T-cell (primary cell): ENCODE measurements at regions not wholly inside any gene's neighbourhood (a gene's known extent, or its start where the extent isn't known, plus 50 kb on each side); places are given as distances from the start of the nearest gene placed in this dataset.
"Not testable (repeated sequence)": the region's sequence is repeated elsewhere in the genome, so short reads cannot be mapped to it uniquely, and the experiment has no call there.

Experiments used
- ATAC-seq, 4 experiments: fragments of 200-7000 bp in 3 of 4; fragments of 150-1000 bp in 1 of 4; cut with Tn5 transposase; replicated peaks in 1 of 4; 1 replicate in 3 of 4; 2 replicates in 1 of 4; pipeline ENCODE4 v1.10.0; 2021; ENCODE audit warnings: moderate library complexity in 3 of 4, mild to moderate bottlenecking in 2 of 4, moderate number of reproducible peaks in 1 of 4
- CTCF ChIA-PET, 2 donors: fragments of 300-600 bp; sonication (Branson Sonifier 250); formaldehyde crosslinking; loops; one replicate each; lab custom pipeline; 2022; ENCODE audit warnings: antibody characterized with exemption in 2 of 2; lab: Charles Lee
- POLR2A ChIA-PET, 2 donors: fragments of 300-600 bp; sonication (Branson Sonifier 250); formaldehyde crosslinking; loops; one replicate each; lab custom pipeline; 2022; ENCODE audit warnings: antibody characterized with exemption in 2 of 2; lab: Charles Lee
- DNase-seq, 35 experiments: peaks; one replicate each; pipeline versions ENCODE4 v3.0.0 to v3.0.0-alpha.2; 2013 to 2023
- H3K27ac ChIP-seq: one replicate; pipeline ENCODE4 v1.5.1; 2013; ENCODE audit warnings: low read length
- H3K27me3 ChIP-seq, 2 experiments: replicated peaks in 1 of 2; 1 replicate in 1 of 2; 2 replicates in 1 of 2; pipeline versions ENCODE4 v1.6.1 to v1.7.0; 2013; ENCODE audit warnings: low read length in 1 of 2, mixed read lengths in 1 of 2; ENCODE audit not compliant: control insufficient read depth in 2 of 2, insufficient read depth in 2 of 2; ENCODE audit errors: extremely low read depth in 1 of 2
- H3K36me3 ChIP-seq, 2 donors: 1 replicate in 1 of 2; 2 replicates in 1 of 2; pipeline versions ENCODE4 v1.6.1 to v1.7.0; 2013; ENCODE audit warnings: low read length in 1 of 2; ENCODE audit not compliant: control insufficient read depth in 2 of 2, insufficient read depth in 1 of 2; ENCODE audit errors: extremely low read depth in 1 of 2
- H3K4me1 ChIP-seq, 2 experiments: 1 replicate in 1 of 2; 2 replicates in 1 of 2; pipeline versions ENCODE4 v1.6.1 to v1.7.0; 2013; ENCODE audit warnings: low read length in 2 of 2, mixed read lengths in 1 of 2; ENCODE audit not compliant: insufficient read depth in 2 of 2, control insufficient read depth in 1 of 2; ENCODE audit errors: extremely low read depth in 1 of 2
- H3K4me3 ChIP-seq, 2 donors: 1 replicate in 1 of 2; 2 replicates in 1 of 2; pipeline versions ENCODE4 v1.5.1 to v1.7.0; 2013; ENCODE audit warnings: mild to moderate bottlenecking in 2 of 2, low read length in 1 of 2, moderate library complexity in 1 of 2; ENCODE audit not compliant: control insufficient read depth in 1 of 2; ENCODE audit errors: extremely low read depth in 1 of 2
- H3K9me3 ChIP-seq: 2 replicates; pipeline ENCODE4 v1.7.0; 2013
- H3K27ac Mint-ChIP-seq, 2 donors: one replicate each; pipeline ENCODE4 v1.8.0; 2020 to 2021; ENCODE audit warnings: mild to moderate bottlenecking in 2 of 2, mixed read lengths in 2 of 2
- H3K27me3 Mint-ChIP-seq, 2 donors: one replicate each; pipeline ENCODE4 v1.8.0; 2021 to 2022; ENCODE audit warnings: mixed read lengths in 2 of 2
- H3K36me3 Mint-ChIP-seq: one replicate; pipeline ENCODE4 v1.8.0; 2021; ENCODE audit warnings: mixed read lengths
- H3K4me1 Mint-ChIP-seq, 3 donors: one replicate each; pipeline ENCODE4 v1.8.0; 2020 to 2022; ENCODE audit warnings: mixed read lengths in 3 of 3, mild to moderate bottlenecking in 1 of 3
- H3K4me3 Mint-ChIP-seq, 3 donors: one replicate each; pipeline ENCODE4 v1.8.0; 2020 to 2022; ENCODE audit warnings: mild to moderate bottlenecking in 3 of 3, mixed read lengths in 3 of 3, moderate library complexity in 3 of 3
- H3K9me3 Mint-ChIP-seq, 3 donors: one replicate each; pipeline ENCODE4 v1.8.0; 2020 to 2022; ENCODE audit warnings: mixed read lengths in 3 of 3
- WGBS: methylation state at CpG from one replicate; pipeline ENCODE4 v1.1.5; 2013; ENCODE audit warnings: missing lambda C conversion rate; ENCODE audit not compliant: insufficient coverage; 5-methylcytosine and 5-hydroxymethylcytosine counted together

DNA sequence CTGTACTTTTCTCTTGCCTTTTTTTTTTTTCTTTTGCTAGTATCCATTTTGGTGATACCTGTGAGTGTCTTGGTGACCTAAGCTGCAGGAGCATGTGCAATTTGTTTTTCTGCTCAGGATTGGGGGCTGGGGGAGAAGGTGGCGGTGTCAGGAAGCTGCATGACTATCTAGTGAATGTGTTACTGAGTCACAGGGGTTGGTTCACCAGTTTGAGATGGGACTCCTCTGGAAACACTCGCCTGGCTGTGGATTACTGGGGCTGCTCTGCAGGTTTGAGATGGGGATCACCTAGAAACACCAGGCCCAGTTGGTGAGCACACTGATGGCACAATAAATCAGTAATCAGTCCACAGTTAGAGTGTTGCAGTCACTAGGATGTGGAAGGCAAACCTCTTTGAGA is 447.9 kb downstream of the SPATA31D1 start:
- ChIA-PET CTCF (no interaction called here), POLR2A (interaction anchor here in 1 of 2 donors (0.6 kb wide), 1 partner anchor 11 kb away, joined by 3 read pairs; no protein-coding TSS in a partner anchor)
- Histone ChIP-seq H3K9me3 (no peaks in the 10 kb centered on the region), H3K27ac (no peak overlapping the region), H3K4me3 (no peak overlapping the region), H3K4me1 (no peaks in the 10 kb centered on the region), H3K36me3 (no peaks in the 10 kb centered on the region), H3K27me3 (no peaks in the 10 kb centered on the region)
- H3K4me3 Mint-ChIP-seq = no peak overlapping the region
- 67% methylated on average over 2 of the region's 2 CpGs for WGBS
- no peaks in the 10 kb centered on the region for H3K4me1 Mint-ChIP-seq
- no peak overlapping the region for H3K27ac Mint-ChIP-seq
- H3K27me3 Mint-ChIP-seq = no peaks in the 10 kb centered on the region
- ATAC-seq (no peak), DNase-seq (no peak)
- no peaks in the 10 kb centered on the region for H3K36me3 Mint-ChIP-seq
- peaks cover 18 to 38% (median 22%) of the 10 kb centered on the region in 3 donors for H3K9me3 Mint-ChIP-seq

DNA sequence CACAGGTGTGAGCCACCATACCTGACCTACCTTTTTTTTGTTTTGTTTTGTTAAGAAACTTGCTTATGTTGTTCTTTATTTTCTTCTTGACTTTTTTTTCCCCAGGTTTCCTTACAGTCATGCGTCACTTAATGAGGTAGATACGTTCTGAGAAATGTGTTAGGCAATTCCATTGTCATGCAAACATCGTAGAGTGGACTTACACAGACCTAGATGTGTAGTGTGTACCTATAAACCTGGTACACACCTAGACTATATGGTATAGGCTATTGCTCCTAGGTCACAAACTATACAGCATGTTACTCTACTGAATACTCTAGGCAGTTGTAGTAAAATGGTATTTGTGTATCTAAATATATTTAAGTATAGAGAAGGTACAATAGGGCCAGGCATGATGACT is 448.6 kb downstream of the SPATA31D1 start:
- POLR2A ChIA-PET, DNase-seq, H3K36me3 ChIP-seq, H3K27ac Mint-ChIP-seq, CTCF ChIA-PET, H3K4me1 ChIP-seq, H3K27me3 ChIP-seq, H3K4me1 Mint-ChIP-seq, H3K4me3 Mint-ChIP-seq, H3K27me3 Mint-ChIP-seq, H3K9me3 ChIP-seq, ATAC-seq, H3K4me3 ChIP-seq, H3K27ac ChIP-seq, H3K36me3 Mint-ChIP-seq: not testable (repeated sequence)
- whole genome bisulfite sequencing = no CpG with 5 or more reads among the region's 3 CpGs
- H3K9me3 Mint-ChIP-seq = peaks cover 18 to 42% (median 22%) of the 10 kb centered on the region in 3 donors

DNA sequence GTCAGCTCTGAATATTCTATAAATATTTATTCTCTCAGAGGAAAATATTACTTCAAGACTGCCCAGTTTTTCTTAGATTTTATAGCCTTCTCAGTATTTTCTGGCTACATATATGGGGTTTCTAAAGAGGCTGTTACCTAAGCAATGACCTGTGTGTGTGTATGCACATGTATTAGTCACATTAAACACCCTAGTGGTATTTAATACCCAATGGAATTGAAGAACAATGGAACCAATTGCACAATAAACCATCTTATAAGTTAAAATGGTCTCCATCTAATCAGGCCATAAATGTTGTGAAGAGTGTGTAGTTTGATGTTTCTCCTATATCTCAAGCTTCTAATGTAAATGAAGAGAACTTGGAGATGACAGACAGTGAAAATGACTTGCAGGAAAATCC is 450.0 kb downstream of the SPATA31D1 start:
- no peaks in the 10 kb centered on the region for H3K36me3 Mint-ChIP-seq
- no peak overlapping the region for H3K27ac Mint-ChIP-seq
- no peak overlapping the region for H3K4me3 Mint-ChIP-seq
- no peak overlapping the region for H3K4me3 ChIP-seq
- ATAC-seq (no peak), DNase-seq (no peak)
- H3K36me3 ChIP-seq = no peaks in the 10 kb centered on the region
- H3K4me1 Mint-ChIP-seq = no peaks in the 10 kb centered on the region
- no peaks in the 10 kb centered on the region for H3K27me3 Mint-ChIP-seq
- POLR2A ChIA-PET = no interaction called here
- H3K9me3 Mint-ChIP-seq = peaks cover 25 to 48% (median 26%) of the 10 kb centered on the region in 3 donors
- H3K27ac ChIP-seq = no peak overlapping the region
- CTCF ChIA-PET = no interaction called here
- no peaks in the 10 kb centered on the region for H3K4me1 ChIP-seq
- no peaks in the 10 kb centered on the region for H3K9me3 ChIP-seq
- H3K27me3 ChIP-seq = no peaks in the 10 kb centered on the region

DNA sequence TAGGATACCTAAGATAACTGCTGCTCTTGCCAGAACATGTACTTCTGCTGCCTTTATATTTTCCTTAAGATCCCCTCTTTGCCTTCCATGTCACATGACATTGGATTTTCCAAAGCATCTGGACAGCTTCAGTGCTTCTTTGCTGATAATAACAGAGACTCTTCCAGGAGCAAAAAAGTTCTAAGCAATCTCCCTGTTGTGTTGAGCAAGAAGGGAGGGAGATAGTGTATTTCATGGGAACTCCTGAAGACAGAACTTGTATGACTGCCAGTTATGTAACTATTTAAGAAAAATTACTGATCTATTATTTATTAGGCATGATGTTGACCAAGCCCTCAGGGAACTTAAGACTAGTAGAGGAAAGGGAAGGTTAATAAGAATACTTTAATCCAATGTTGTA is 454.7 kb downstream of the SPATA31D1 start:
- H3K4me3 Mint-ChIP-seq = no peak overlapping the region
- Histone ChIP-seq H3K9me3 (no peaks in the 10 kb centered on the region), H3K27ac (no peak overlapping the region), H3K4me1 (no peaks in the 10 kb centered on the region), H3K36me3 (no peaks in the 10 kb centered on the region), H3K27me3 (no peaks in the 10 kb centered on the region), H3K4me3 (no peak overlapping the region)
- H3K27me3 Mint-ChIP-seq = no peaks in the 10 kb centered on the region
- ChIA-PET POLR2A (no interaction called here), CTCF (no interaction called here)
- no peak overlapping the region for H3K27ac Mint-ChIP-seq
- H3K4me1 Mint-ChIP-seq = no peaks in the 10 kb centered on the region
- ATAC-seq (no peak), DNase-seq (no peak)
- peaks cover 33 to 47% (median 37%) of the 10 kb centered on the region in 3 donors for H3K9me3 Mint-ChIP-seq
- H3K36me3 Mint-ChIP-seq = no peaks in the 10 kb centered on the region

DNA sequence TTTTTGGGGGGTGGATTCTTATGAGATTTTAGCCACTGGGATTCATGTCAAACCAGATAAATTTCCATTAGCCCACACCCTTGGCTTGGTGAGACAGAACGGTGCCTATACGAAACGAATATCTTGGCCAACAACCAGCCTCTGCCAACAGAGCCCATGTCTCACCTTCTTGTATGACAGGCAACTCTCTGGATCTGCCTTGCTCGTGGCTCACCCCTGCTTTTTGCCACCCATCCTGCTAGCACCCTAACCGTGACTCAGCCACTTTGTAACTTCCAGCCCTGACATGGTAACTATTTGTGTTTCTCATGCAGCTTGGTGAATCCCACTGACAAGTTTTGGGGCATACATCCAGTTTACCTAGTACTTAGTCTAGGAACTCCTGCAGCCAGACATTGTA is 457.0 kb downstream of the SPATA31D1 start:
- Mint-ChIP-seq H3K4me3 (no peak overlapping the region), H3K4me1 (no peaks in the 10 kb centered on the region), H3K9me3 (peaks cover 23 to 40% (median 23%) of the 10 kb centered on the region in 3 donors), H3K36me3 (no peaks in the 10 kb centered on the region), H3K27me3 (no peaks in the 10 kb centered on the region), H3K27ac (no peak overlapping the region)
- DNase-seq (no peak), ATAC-seq (no peak)
- no peaks in the 10 kb centered on the region for H3K4me1 ChIP-seq
- CTCF ChIA-PET = no interaction called here
- POLR2A ChIA-PET = no interaction called here
- 73% methylated on average over 5 of the region's 5 CpGs for WGBS
- no peak overlapping the region for H3K27ac ChIP-seq
- H3K36me3 ChIP-seq = no peaks in the 10 kb centered on the region
- H3K27me3 ChIP-seq = no peaks in the 10 kb centered on the region
- no peak overlapping the region for H3K4me3 ChIP-seq
- no peaks in the 10 kb centered on the region for H3K9me3 ChIP-seq

DNA sequence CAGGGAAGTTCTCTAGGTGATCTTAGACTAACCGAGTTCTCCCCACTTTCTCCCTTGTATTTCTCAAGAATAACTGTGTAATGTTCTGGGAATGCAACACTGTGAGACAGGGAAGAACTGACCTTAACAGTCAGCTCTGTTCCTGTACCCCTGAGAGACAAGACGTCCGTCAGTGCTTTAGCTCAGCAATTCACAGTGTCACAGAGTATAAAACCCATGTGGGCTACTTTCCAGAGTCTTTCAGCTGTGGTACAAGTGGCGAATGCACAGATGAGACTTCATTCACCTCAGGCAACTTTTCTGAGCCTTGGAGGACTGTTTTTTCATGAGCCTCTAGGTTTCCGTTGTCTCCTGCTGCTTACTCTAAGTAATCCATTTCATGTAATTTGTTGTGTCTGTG is 458.8 kb downstream of the SPATA31D1 start:
- no peaks in the 10 kb centered on the region for H3K4me1 ChIP-seq
- no peaks in the 10 kb centered on the region for H3K36me3 Mint-ChIP-seq
- ATAC-seq (no peak), DNase-seq (no peak)
- H3K36me3 ChIP-seq = no peaks in the 10 kb centered on the region
- H3K9me3 ChIP-seq = no peaks in the 10 kb centered on the region
- H3K4me3 ChIP-seq = no peak overlapping the region
- WGBS = 85% methylated on average over 3 of the region's 5 CpGs
- no peak overlapping the region for H3K27ac ChIP-seq
- no peaks in the 10 kb centered on the region for H3K4me1 Mint-ChIP-seq
- H3K27me3 ChIP-seq = no peaks in the 10 kb centered on the region
- H3K27ac Mint-ChIP-seq = no peak overlapping the region
- H3K4me3 Mint-ChIP-seq = no peak overlapping the region
- no peaks in the 10 kb centered on the region for H3K27me3 Mint-ChIP-seq
- CTCF ChIA-PET = no interaction called here
- POLR2A ChIA-PET = interaction anchor here in 1 of 2 donors (0.6 kb wide), 1 partner anchor 11 kb away, joined by 3 read pairs; no protein-coding TSS in a partner anchor
- H3K9me3 Mint-ChIP-seq = peaks cover 28 to 46% (median 30%) of the 10 kb centered on the region in 3 donors

DNA sequence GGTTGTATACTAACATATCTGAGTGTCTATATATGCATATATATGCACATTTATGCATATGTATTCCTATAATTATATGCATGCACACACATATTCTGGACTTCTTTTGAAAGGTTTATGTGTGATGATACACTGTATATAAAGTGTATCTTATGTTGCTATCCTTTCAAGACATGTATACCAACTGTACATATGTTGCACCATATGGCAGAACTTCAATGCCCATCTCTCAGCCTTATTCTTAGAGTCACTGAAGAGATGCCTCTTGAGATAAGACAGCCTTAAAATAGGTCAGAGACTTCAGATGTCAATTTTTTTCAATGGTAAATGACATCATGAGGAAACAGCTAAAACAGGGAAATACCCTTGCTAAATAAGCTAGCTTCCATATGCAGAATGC is 461.4 kb downstream of the SPATA31D1 start:
- Mint-ChIP-seq H3K27me3 (no peaks in the 10 kb centered on the region), H3K4me3 (no peak overlapping the region), H3K4me1 (no peaks in the 10 kb centered on the region), H3K27ac (no peak overlapping the region), H3K36me3 (no peaks in the 10 kb centered on the region), H3K9me3 (peaks cover 21 to 47% (median 28%) of the 10 kb centered on the region in 3 donors)
- ChIA-PET CTCF (no interaction called here), POLR2A (no interaction called here)
- no peaks in the 10 kb centered on the region for H3K4me1 ChIP-seq
- no peak overlapping the region for H3K4me3 ChIP-seq
- ATAC-seq (no peak), DNase-seq (no peak)
- H3K9me3 ChIP-seq = no peaks in the 10 kb centered on the region
- H3K36me3 ChIP-seq = no peaks in the 10 kb centered on the region
- no peaks in the 10 kb centered on the region for H3K27me3 ChIP-seq
- H3K27ac ChIP-seq = no peak overlapping the region
